ENCODE measurements at regions not wholly inside any gene's neighbourhood (a gene's known extent, or its start where the extent isn't known, plus 50 kb on each side); places are given as distances from the start of the nearest gene placed in this dataset.
"Not testable (repeated sequence)": the region's sequence is repeated elsewhere in the genome, so short reads cannot be mapped to it uniquely, and the experiment has no call there.

DNA sequence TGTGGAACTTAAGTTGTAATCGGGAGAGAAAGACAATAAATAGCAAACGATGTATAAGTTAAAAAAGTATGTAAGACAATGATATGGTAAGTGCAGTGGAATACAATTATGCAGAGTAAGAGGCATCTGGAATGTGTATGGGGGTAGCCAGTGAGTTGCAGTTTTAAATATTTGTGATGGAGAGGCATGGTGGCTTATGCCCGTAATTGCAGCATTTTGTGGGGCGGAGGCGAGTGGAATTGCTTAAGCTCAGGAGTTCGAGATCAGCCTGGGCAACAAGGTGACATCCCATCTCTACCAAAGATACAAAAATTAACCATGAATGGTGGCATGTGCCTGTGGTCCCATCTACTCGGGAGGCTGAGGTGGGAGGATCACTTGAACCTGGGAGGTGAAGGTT is 52.5 kb upstream of the WDFY3 start:
- Mint-ChIP-seq H3K27me3 (no peaks in the 10 kb centered on the region), H3K4me1 (no peaks in the 10 kb centered on the region), H3K9me3 (peaks cover 0 to 14% (median 7%) of the 10 kb centered on the region in 7 donors), H3K27ac (no peak overlapping the region), H3K4me3 (no peak overlapping the region), H3K36me3 (no peaks in the 10 kb centered on the region)
- no peaks in the 10 kb centered on the region for H3K4me1 ChIP-seq (ENCODE audit: control insufficient read depth, insufficient read depth, low read length, poor library complexity, severe bottlenecking)
- H3K36me3 ChIP-seq (ENCODE audit: control insufficient read depth, insufficient read depth, low read length): no peaks in the 10 kb centered on the region
- peaks cover 0 to 8% of the 10 kb centered on the region in 2 experiments for H3K9me3 ChIP-seq (ENCODE audit: control insufficient read depth in 2 of 2, low read length in 2 of 2)
- ATAC-seq (ENCODE audit: low read depth in 2 of 2): no peak
- no peak overlapping the region for H3K4me3 ChIP-seq (ENCODE audit: low read depth, low read length)
- no peaks in the 10 kb centered on the region for H3K27me3 ChIP-seq (ENCODE audit: control insufficient read depth, insufficient read depth, low read length)
- no peak for DNase-seq
- H3K27ac ChIP-seq (ENCODE audit: insufficient read depth, low read length, poor library complexity, severe bottlenecking): no peak overlapping the region

DNA sequence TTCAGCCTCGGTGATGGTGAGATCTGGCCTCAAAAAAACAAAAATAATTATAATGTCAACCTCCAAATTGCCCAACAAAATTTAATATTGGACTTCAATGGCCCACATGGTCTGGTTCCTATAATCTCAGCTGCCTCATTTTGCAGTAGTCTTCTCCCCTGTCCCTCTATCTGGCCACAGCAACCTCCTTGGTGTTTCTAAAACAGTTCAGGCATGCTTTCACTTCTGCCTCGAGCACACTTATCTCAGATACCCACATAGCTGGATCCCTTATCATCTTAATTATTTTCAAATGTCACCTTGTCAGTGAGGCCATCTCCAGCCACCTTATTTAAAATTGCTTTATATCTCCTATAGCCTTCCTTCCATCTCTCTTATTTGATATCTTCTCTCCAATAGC is 52.9 kb upstream of the WDFY3 start:
- H3K27ac Mint-ChIP-seq: no peak overlapping the region
- DNase-seq (no peak), ATAC-seq (ENCODE audit: low read depth in 2 of 2) (no peak)
- Histone ChIP-seq H3K9me3 (ENCODE audit: control insufficient read depth in 2 of 2, low read length in 2 of 2) (peaks cover 0 to 5% of the 10 kb centered on the region in 2 experiments), H3K27me3 (ENCODE audit: control insufficient read depth, insufficient read depth, low read length) (no peaks in the 10 kb centered on the region), H3K36me3 (ENCODE audit: control insufficient read depth, insufficient read depth, low read length) (no peaks in the 10 kb centered on the region), H3K27ac (ENCODE audit: insufficient read depth, low read length, poor library complexity, severe bottlenecking) (no peak overlapping the region), H3K4me1 (ENCODE audit: control insufficient read depth, insufficient read depth, low read length, poor library complexity, severe bottlenecking) (no peaks in the 10 kb centered on the region), H3K4me3 (ENCODE audit: low read depth, low read length) (no peak overlapping the region)
- H3K36me3 Mint-ChIP-seq: no peaks in the 10 kb centered on the region
- no peak overlapping the region for H3K4me3 Mint-ChIP-seq
- H3K9me3 Mint-ChIP-seq: peaks cover 4 to 14% (median 7%) of the 10 kb centered on the region in 7 donors
- no peaks in the 10 kb centered on the region for H3K27me3 Mint-ChIP-seq
- no peaks in the 10 kb centered on the region for H3K4me1 Mint-ChIP-seq

DNA sequence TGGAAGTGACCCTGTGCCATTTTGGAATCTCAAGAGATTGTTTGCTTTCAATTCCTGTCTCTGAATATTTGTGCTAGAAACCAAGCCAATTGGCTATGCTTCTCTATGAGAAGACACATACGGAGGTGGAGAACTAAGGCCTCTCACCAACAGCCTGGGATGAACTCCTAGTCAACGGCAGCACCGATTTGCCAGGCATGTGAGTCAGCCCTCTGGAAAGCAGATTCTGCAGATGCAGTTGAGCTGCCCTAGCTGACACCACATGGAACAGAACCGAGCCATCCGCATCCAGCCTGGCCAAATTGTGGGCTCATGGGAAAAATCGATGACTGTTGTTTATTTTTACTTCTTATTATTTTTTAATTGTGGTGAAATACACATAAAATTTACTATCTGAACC is 58.2 kb upstream of the WDFY3 start:
- Histone ChIP-seq H3K9me3 (ENCODE audit: control insufficient read depth in 2 of 2, low read length in 2 of 2) (no peaks in the 10 kb centered on the region), H3K27ac (ENCODE audit: insufficient read depth, low read length, poor library complexity, severe bottlenecking) (no peak overlapping the region), H3K27me3 (ENCODE audit: control insufficient read depth, insufficient read depth, low read length) (no peaks in the 10 kb centered on the region), H3K4me3 (ENCODE audit: low read depth, low read length) (no peak overlapping the region), H3K4me1 (ENCODE audit: control insufficient read depth, insufficient read depth, low read length, poor library complexity, severe bottlenecking) (no peaks in the 10 kb centered on the region), H3K36me3 (ENCODE audit: control insufficient read depth, insufficient read depth, low read length) (no peaks in the 10 kb centered on the region)
- Mint-ChIP-seq H3K36me3 (no peaks in the 10 kb centered on the region), H3K4me1 (no peaks in the 10 kb centered on the region), H3K27me3 (no peaks in the 10 kb centered on the region), H3K27ac (no peak overlapping the region), H3K9me3 (peaks cover 4 to 10% (median 8%) of the 10 kb centered on the region in 7 donors), H3K4me3 (no peak overlapping the region)
- DNase-seq: no peak
- no peak for ATAC-seq (ENCODE audit: low read depth in 2 of 2)

DNA sequence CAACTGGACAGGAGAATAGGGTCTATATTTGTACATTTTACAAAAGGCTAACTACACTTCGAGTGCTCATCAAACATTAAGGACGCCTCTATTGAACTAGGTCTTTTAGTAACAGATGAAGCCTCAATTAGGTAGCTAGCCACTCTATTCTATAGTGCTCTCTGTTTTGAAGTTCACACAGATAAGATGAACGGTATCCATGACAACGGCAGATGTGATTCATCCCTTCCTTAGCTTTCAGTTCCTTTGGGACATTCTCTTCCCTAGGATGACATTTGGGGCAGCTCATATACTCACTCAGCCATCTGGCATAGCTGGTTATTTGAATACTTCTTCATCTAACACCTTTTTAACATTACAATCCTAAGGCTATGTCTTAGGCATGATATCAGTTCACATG is 62.4 kb upstream of the WDFY3 start:
- no peaks in the 10 kb centered on the region for H3K9me3 ChIP-seq (ENCODE audit: control insufficient read depth in 2 of 2, low read length in 2 of 2)
- no peaks in the 10 kb centered on the region for H3K27me3 ChIP-seq (ENCODE audit: control insufficient read depth, insufficient read depth, low read length)
- H3K27ac Mint-ChIP-seq: no peak overlapping the region
- H3K4me3 Mint-ChIP-seq: no peak overlapping the region
- no peak overlapping the region for H3K27ac ChIP-seq (ENCODE audit: insufficient read depth, low read length, poor library complexity, severe bottlenecking)
- no peaks in the 10 kb centered on the region for H3K4me1 ChIP-seq (ENCODE audit: control insufficient read depth, insufficient read depth, low read length, poor library complexity, severe bottlenecking)
- H3K4me3 ChIP-seq (ENCODE audit: low read depth, low read length): no peak overlapping the region
- H3K9me3 Mint-ChIP-seq: peaks cover 3 to 17% (median 6%) of the 10 kb centered on the region in 7 donors
- ATAC-seq (ENCODE audit: low read depth in 2 of 2): no peak
- DNase-seq: no peak
- H3K27me3 Mint-ChIP-seq: no peaks in the 10 kb centered on the region
- H3K4me1 Mint-ChIP-seq: no peaks in the 10 kb centered on the region
- H3K36me3 Mint-ChIP-seq: no peaks in the 10 kb centered on the region
- no peaks in the 10 kb centered on the region for H3K36me3 ChIP-seq (ENCODE audit: control insufficient read depth, insufficient read depth, low read length)

DNA sequence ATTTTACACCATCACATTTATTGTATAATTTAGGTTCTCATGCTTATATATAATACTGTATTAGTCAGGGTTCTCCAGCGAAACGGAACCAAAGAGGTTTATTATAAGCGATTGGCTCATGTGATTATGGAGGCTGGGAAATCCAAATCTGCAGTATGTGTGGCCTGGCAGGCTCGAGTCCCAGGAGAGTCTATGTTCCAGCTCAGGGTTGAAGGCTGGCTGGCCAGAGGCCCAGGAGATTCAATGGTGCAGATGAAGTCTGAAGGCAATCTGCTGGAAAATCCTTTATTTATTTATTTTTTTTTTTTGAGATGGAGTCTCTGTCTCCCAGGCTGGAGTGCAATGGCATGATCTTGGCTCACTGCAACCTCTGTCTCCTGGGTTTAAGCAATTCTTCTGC is 63.0 kb upstream of the WDFY3 start:
- no peaks in the 10 kb centered on the region for H3K4me1 ChIP-seq (ENCODE audit: control insufficient read depth, insufficient read depth, low read length, poor library complexity, severe bottlenecking)
- Mint-ChIP-seq H3K4me1 (no peaks in the 10 kb centered on the region), H3K4me3 (no peak overlapping the region), H3K36me3 (no peaks in the 10 kb centered on the region), H3K27me3 (no peaks in the 10 kb centered on the region), H3K9me3 (peaks cover 0 to 22% (median 7%) of the 10 kb centered on the region in 7 donors), H3K27ac (no peak overlapping the region)
- no peaks in the 10 kb centered on the region for H3K27me3 ChIP-seq (ENCODE audit: control insufficient read depth, insufficient read depth, low read length)
- no peak overlapping the region for H3K27ac ChIP-seq (ENCODE audit: insufficient read depth, low read length, poor library complexity, severe bottlenecking)
- no peaks in the 10 kb centered on the region for H3K9me3 ChIP-seq (ENCODE audit: control insufficient read depth in 2 of 2, low read length in 2 of 2)
- H3K36me3 ChIP-seq (ENCODE audit: control insufficient read depth, insufficient read depth, low read length): no peaks in the 10 kb centered on the region
- DNase-seq: no peak
- H3K4me3 ChIP-seq (ENCODE audit: low read depth, low read length): no peak overlapping the region
- ATAC-seq (ENCODE audit: low read depth in 2 of 2): no peak

DNA sequence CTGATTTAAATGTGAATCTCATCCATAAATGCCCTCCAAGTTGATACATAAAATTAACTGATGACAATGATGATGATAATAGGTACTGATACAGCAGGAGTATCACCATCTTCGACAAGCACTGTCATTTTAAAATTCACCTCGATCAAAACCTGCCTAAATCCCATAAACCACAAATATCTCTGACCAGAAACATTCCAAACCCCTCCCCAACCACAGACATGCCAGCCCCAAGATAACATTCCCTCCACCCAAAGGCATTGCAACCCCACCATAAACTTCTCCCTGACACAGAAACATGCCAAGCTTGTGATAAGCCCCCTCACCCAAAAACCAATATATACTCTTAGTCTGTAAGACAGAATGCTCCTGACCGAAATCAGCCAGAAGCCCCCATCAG is 63.7 kb upstream of the WDFY3 start:
- no peaks in the 10 kb centered on the region for H3K4me1 Mint-ChIP-seq
- H3K4me3 ChIP-seq (ENCODE audit: low read depth, low read length): no peak overlapping the region
- no peaks in the 10 kb centered on the region for H3K4me1 ChIP-seq (ENCODE audit: control insufficient read depth, insufficient read depth, low read length, poor library complexity, severe bottlenecking)
- H3K27me3 ChIP-seq (ENCODE audit: control insufficient read depth, insufficient read depth, low read length): no peaks in the 10 kb centered on the region
- no peak overlapping the region for H3K27ac ChIP-seq (ENCODE audit: insufficient read depth, low read length, poor library complexity, severe bottlenecking)
- H3K27me3 Mint-ChIP-seq: no peaks in the 10 kb centered on the region
- no peaks in the 10 kb centered on the region for H3K36me3 ChIP-seq (ENCODE audit: control insufficient read depth, insufficient read depth, low read length)
- DNase-seq (no peak), ATAC-seq (ENCODE audit: low read depth in 2 of 2) (no peak)
- peaks cover 0 to 22% (median 8%) of the 10 kb centered on the region in 7 donors for H3K9me3 Mint-ChIP-seq
- H3K9me3 ChIP-seq (ENCODE audit: control insufficient read depth in 2 of 2, low read length in 2 of 2): no peaks in the 10 kb centered on the region
- no peak overlapping the region for H3K27ac Mint-ChIP-seq
- no peak overlapping the region for H3K4me3 Mint-ChIP-seq
- H3K36me3 Mint-ChIP-seq: no peaks in the 10 kb centered on the region

DNA sequence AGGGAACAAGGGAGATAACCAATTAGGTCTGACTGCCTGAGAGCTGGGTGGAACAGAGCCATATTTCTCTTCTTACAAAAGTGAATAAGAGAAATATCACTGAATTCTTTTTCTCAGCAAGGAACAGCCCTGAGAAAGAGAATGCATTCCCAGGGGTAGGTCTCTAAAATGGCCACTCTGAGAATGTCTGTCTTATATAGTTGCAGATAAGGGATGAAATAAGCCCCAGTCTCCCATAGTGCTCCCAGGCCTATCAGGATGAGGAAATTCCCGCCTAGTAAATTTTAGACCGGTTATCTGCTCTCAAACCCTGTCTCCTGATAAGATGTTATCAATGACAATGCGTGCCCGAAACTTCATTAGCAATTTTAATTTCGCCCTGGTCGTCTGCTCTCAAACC is 67.3 kb upstream of the WDFY3 start:
- H3K36me3 ChIP-seq (ENCODE audit: control insufficient read depth, insufficient read depth, low read length); H3K36me3 Mint-ChIP-seq; H3K27ac ChIP-seq (ENCODE audit: insufficient read depth, low read length, poor library complexity, severe bottlenecking); H3K9me3 ChIP-seq (ENCODE audit: control insufficient read depth in 2 of 2, low read length in 2 of 2); H3K27me3 Mint-ChIP-seq; H3K4me3 Mint-ChIP-seq; H3K4me3 ChIP-seq (ENCODE audit: low read depth, low read length); H3K4me1 Mint-ChIP-seq; H3K27ac Mint-ChIP-seq; H3K27me3 ChIP-seq (ENCODE audit: control insufficient read depth, insufficient read depth, low read length); H3K4me1 ChIP-seq (ENCODE audit: control insufficient read depth, insufficient read depth, low read length, poor library complexity, severe bottlenecking); DNase-seq; ATAC-seq (ENCODE audit: low read depth in 2 of 2): not testable (repeated sequence)
- H3K9me3 Mint-ChIP-seq: peaks cover 0 to 25% (median 4%) of the 10 kb centered on the region in 7 donors

DNA sequence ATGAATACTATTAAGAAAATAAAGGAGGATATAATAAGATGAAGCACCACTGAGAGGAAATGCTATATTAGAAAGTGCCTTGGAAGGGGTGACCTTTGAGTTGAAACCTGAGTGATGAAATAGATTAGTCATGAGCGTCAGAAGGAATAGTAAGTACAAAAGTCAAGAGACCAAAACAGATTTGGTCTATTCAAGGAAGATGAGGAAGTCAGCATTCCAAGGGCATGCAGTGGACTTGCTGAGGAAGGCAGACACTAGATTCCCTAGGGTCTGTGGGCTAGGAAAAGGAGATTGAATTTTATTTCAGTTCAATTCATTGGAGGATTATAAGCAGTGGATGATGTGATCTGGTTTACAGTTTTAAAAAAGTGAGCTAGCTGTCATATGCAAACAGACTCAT is 73.0 kb upstream of the WDFY3 start:
- Mint-ChIP-seq H3K4me3 (no peak overlapping the region), H3K27ac (peak overlapping the region in 1 of 3 donors; percentile 72), H3K27me3 (no peaks in the 10 kb centered on the region), H3K36me3 (no peaks in the 10 kb centered on the region), H3K4me1 (no peaks in the 10 kb centered on the region), H3K9me3 (peaks cover 0 to 9% (median 2%) of the 10 kb centered on the region in 7 donors)
- Histone ChIP-seq H3K9me3 (ENCODE audit: control insufficient read depth in 2 of 2, low read length in 2 of 2) (no peaks in the 10 kb centered on the region), H3K27me3 (ENCODE audit: control insufficient read depth, insufficient read depth, low read length) (no peaks in the 10 kb centered on the region), H3K27ac (ENCODE audit: insufficient read depth, low read length, poor library complexity, severe bottlenecking) (no peak overlapping the region), H3K4me3 (ENCODE audit: low read depth, low read length) (no peak overlapping the region), H3K4me1 (ENCODE audit: control insufficient read depth, insufficient read depth, low read length, poor library complexity, severe bottlenecking) (no peaks in the 10 kb centered on the region), H3K36me3 (ENCODE audit: control insufficient read depth, insufficient read depth, low read length) (no peaks in the 10 kb centered on the region)
- DNase-seq (no peak), ATAC-seq (ENCODE audit: low read depth in 2 of 2) (no peak)

Data from CD4-positive, CD25-positive, alpha-beta regulatory T cell (primary cell).